ENCODE measurements at regions not wholly inside any gene's neighbourhood (a gene's known extent, or its start where the extent isn't known, plus 50 kb on each side); places are given as distances from the start of the nearest gene placed in this dataset.

GRCh38 chr18:71471963-71472725 lies 1072.0 kb downstream of the CBLN2 start:
- ChIA-PET CTCF (no interaction called here), POLR2A (no interaction called here)
- DNase-seq (ENCODE audit: extremely low spot score): no peak
- TF ChIP-seq SP1 (IDR thresholded peaks at IDR 0.05) (no peak), LEF1 (IDR thresholded peaks at IDR 0.05; ENCODE audit: borderline replicate concordance) (no peak), TARDBP (IDR thresholded peaks at IDR 0.05) (no peak), FOXK2 (IDR thresholded peaks at IDR 0.05) (no peak), L3MBTL2 (conservative IDR thresholded peaks at IDR 0.05) (no peak), ELF4 (IDR thresholded peaks at IDR 0.05) (no peak), FOXM1 (IDR thresholded peaks at IDR 0.05; ENCODE audit: borderline replicate concordance) (no peak), CTBP1 (IDR thresholded peaks at IDR 0.05; ENCODE audit: borderline replicate concordance) (no peak), HDGF (IDR thresholded peaks at IDR 0.05; ENCODE audit: borderline replicate concordance) (no peak), PKNOX1 (IDR thresholded peaks at IDR 0.05) (no peak), SUZ12 (IDR thresholded peaks at IDR 0.05) (no peak), ZNF384 (IDR thresholded peaks at IDR 0.05) (no peak), FOXA1 (IDR thresholded peaks at IDR 0.05) (no peak), NFRKB (IDR thresholded peaks at IDR 0.05) (no peak), BHLHE40 (IDR thresholded peaks at IDR 0.05; ENCODE audit: borderline replicate concordance) (no peak), ARNT (IDR thresholded peaks at IDR 0.05) (no peak)

GRCh38 chr18:71456206-71456605 lies 1087.9 kb downstream of the CBLN2 start:
- no peak for TF ChIP-seq ZNF384 (IDR thresholded peaks at IDR 0.05)
- no peak for TF ChIP-seq SUZ12 (IDR thresholded peaks at IDR 0.05)
- no peak for TF ChIP-seq CTBP1 (IDR thresholded peaks at IDR 0.05; ENCODE audit: borderline replicate concordance)
- TF ChIP-seq FOXA1 (IDR thresholded peaks at IDR 0.05): no peak
- TF ChIP-seq PKNOX1 (IDR thresholded peaks at IDR 0.05): no peak
- TF ChIP-seq SP1 (IDR thresholded peaks at IDR 0.05): no peak
- no peak for TF ChIP-seq L3MBTL2 (conservative IDR thresholded peaks at IDR 0.05)
- no peak for TF ChIP-seq FOXM1 (IDR thresholded peaks at IDR 0.05; ENCODE audit: borderline replicate concordance)
- TF ChIP-seq FOXK2 (IDR thresholded peaks at IDR 0.05): no peak
- TF ChIP-seq HDGF (IDR thresholded peaks at IDR 0.05; ENCODE audit: borderline replicate concordance): no peak
- no peak for TF ChIP-seq NFRKB (IDR thresholded peaks at IDR 0.05)
- no peak for TF ChIP-seq ELF4 (IDR thresholded peaks at IDR 0.05)
- no peak for TF ChIP-seq BHLHE40 (IDR thresholded peaks at IDR 0.05; ENCODE audit: borderline replicate concordance)
- ChIA-PET CTCF (no interaction called here), POLR2A (no interaction called here)
- no peak for DNase-seq (ENCODE audit: extremely low spot score)

- ChIA-PET CTCF (no interaction called here), POLR2A (no interaction called here)
- no peak for DNase-seq (ENCODE audit: extremely low spot score)
- TF ChIP-seq HDGF (IDR thresholded peaks at IDR 0.05; ENCODE audit: borderline replicate concordance) (no peak), ZNF384 (IDR thresholded peaks at IDR 0.05) (no peak), LEF1 (IDR thresholded peaks at IDR 0.05; ENCODE audit: borderline replicate concordance) (no peak), ARNT (IDR thresholded peaks at IDR 0.05) (no peak), SUZ12 (IDR thresholded peaks at IDR 0.05) (no peak), CTBP1 (IDR thresholded peaks at IDR 0.05; ENCODE audit: borderline replicate concordance) (no peak), FOXK2 (IDR thresholded peaks at IDR 0.05) (no peak), FOXM1 (IDR thresholded peaks at IDR 0.05; ENCODE audit: borderline replicate concordance) (no peak), L3MBTL2 (conservative IDR thresholded peaks at IDR 0.05) (no peak), PKNOX1 (IDR thresholded peaks at IDR 0.05) (no peak), ELF4 (IDR thresholded peaks at IDR 0.05) (no peak), SP1 (IDR thresholded peaks at IDR 0.05) (no peak), TARDBP (IDR thresholded peaks at IDR 0.05) (no peak)
These were observed 1093.9 kb downstream of the CBLN2 start for GRCh38 chr18:71450257-71450656.

GRCh38 chr18:71443706-71444480 lies 1100.2 kb downstream of the CBLN2 start:
- no peak for TF ChIP-seq FOXM1 (IDR thresholded peaks at IDR 0.05; ENCODE audit: borderline replicate concordance)
- no peak for TF ChIP-seq FOXK2 (IDR thresholded peaks at IDR 0.05)
- TF ChIP-seq ZNF384 (IDR thresholded peaks at IDR 0.05): no peak
- TF ChIP-seq PKNOX1 (IDR thresholded peaks at IDR 0.05): no peak
- TF ChIP-seq TARDBP (IDR thresholded peaks at IDR 0.05): no peak
- no peak for TF ChIP-seq CTBP1 (IDR thresholded peaks at IDR 0.05; ENCODE audit: borderline replicate concordance)
- no peak for TF ChIP-seq LEF1 (IDR thresholded peaks at IDR 0.05; ENCODE audit: borderline replicate concordance)
- no peak for TF ChIP-seq HDGF (IDR thresholded peaks at IDR 0.05; ENCODE audit: borderline replicate concordance)
- TF ChIP-seq L3MBTL2 (conservative IDR thresholded peaks at IDR 0.05): no peak
- no peak for TF ChIP-seq SP1 (IDR thresholded peaks at IDR 0.05)
- TF ChIP-seq SUZ12 (IDR thresholded peaks at IDR 0.05): no peak
- TF ChIP-seq ELF4 (IDR thresholded peaks at IDR 0.05): no peak
- no peak for TF ChIP-seq NFRKB (IDR thresholded peaks at IDR 0.05)
- TF ChIP-seq FOXA1 (IDR thresholded peaks at IDR 0.05): no peak
- no peak for TF ChIP-seq BHLHE40 (IDR thresholded peaks at IDR 0.05; ENCODE audit: borderline replicate concordance)
- TF ChIP-seq ARNT (IDR thresholded peaks at IDR 0.05): no peak
- POLR2A ChIA-PET: no interaction called here
- no peak for DNase-seq (ENCODE audit: extremely low spot score)
- CTCF ChIA-PET: no interaction called here

- ChIA-PET POLR2A (no interaction called here), CTCF (no interaction called here)
- DNase-seq (ENCODE audit: extremely low spot score): no peak
- TF ChIP-seq SP1 (IDR thresholded peaks at IDR 0.05) (no peak), NFRKB (IDR thresholded peaks at IDR 0.05) (no peak), TARDBP (IDR thresholded peaks at IDR 0.05) (no peak), FOXA1 (IDR thresholded peaks at IDR 0.05) (no peak), SUZ12 (IDR thresholded peaks at IDR 0.05) (no peak), FOXM1 (IDR thresholded peaks at IDR 0.05; ENCODE audit: borderline replicate concordance) (no peak), PKNOX1 (IDR thresholded peaks at IDR 0.05) (no peak), L3MBTL2 (conservative IDR thresholded peaks at IDR 0.05) (no peak), ARNT (IDR thresholded peaks at IDR 0.05) (no peak), CTBP1 (IDR thresholded peaks at IDR 0.05; ENCODE audit: borderline replicate concordance) (no peak), FOXK2 (IDR thresholded peaks at IDR 0.05) (no peak), HDGF (IDR thresholded peaks at IDR 0.05; ENCODE audit: borderline replicate concordance) (no peak), ZNF384 (IDR thresholded peaks at IDR 0.05) (no peak), LEF1 (IDR thresholded peaks at IDR 0.05; ENCODE audit: borderline replicate concordance) (no peak), BHLHE40 (IDR thresholded peaks at IDR 0.05; ENCODE audit: borderline replicate concordance) (no peak), ELF4 (IDR thresholded peaks at IDR 0.05) (no peak)
These were observed 1101.4 kb downstream of the CBLN2 start for GRCh38 chr18:71442731-71443141.
